ENCODE measurements at regions not wholly inside any gene's neighbourhood (a gene's known extent, or its start where the extent isn't known, plus 50 kb on each side); places are given as distances from the start of the nearest gene placed in this dataset.
"Not testable (repeated sequence)": the region's sequence is repeated elsewhere in the genome, so short reads cannot be mapped to it uniquely, and the experiment has no call there.

DNA sequence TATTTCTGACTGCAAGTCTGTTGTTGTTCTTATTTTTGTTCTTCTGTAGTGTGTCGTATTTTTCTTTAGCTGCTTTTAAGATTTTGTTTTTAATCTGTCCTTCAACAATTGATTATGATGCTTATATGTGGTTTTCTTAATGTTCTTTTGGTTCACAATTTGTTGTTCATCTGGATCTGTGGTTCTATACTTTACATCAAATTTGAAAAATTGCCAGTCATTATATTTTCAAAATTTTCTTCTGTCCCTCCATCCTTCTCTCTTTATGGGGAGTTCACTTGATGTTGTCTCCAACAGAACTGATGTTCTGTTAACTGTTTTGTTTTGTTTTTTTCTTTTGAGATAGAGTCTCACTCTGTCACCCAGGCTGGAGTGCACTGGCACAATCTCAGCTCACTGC lies 378.5 kb upstream of the CD180 start:
- Histone ChIP-seq H3K4me3 (ENCODE audit: low read depth in 1 of 5, low read length in 5 of 5) (no peak overlapping the region), H3K9me3 (ENCODE audit: control insufficient read depth in 5 of 5, low read length in 5 of 5) (peaks cover 0 to 11% (median 5%) of the 10 kb centered on the region in 5 donors), H3K36me3 (ENCODE audit: control insufficient read depth in 5 of 5, insufficient read depth in 5 of 5, low read length in 5 of 5) (no peaks in the 10 kb centered on the region), H3K9ac (ENCODE audit: low read length in 5 of 5) (no peak overlapping the region), H3K27me3 (ENCODE audit: control insufficient read depth in 5 of 5, insufficient read depth in 4 of 5, low read length in 5 of 5) (no peaks in the 10 kb centered on the region), H3K27ac (ENCODE audit: low read depth, low read length) (no peak overlapping the region), H3K4me1 (ENCODE audit: control insufficient read depth in 5 of 5, insufficient read depth in 5 of 5, low read length in 5 of 5) (no peaks in the 10 kb centered on the region)

DNA sequence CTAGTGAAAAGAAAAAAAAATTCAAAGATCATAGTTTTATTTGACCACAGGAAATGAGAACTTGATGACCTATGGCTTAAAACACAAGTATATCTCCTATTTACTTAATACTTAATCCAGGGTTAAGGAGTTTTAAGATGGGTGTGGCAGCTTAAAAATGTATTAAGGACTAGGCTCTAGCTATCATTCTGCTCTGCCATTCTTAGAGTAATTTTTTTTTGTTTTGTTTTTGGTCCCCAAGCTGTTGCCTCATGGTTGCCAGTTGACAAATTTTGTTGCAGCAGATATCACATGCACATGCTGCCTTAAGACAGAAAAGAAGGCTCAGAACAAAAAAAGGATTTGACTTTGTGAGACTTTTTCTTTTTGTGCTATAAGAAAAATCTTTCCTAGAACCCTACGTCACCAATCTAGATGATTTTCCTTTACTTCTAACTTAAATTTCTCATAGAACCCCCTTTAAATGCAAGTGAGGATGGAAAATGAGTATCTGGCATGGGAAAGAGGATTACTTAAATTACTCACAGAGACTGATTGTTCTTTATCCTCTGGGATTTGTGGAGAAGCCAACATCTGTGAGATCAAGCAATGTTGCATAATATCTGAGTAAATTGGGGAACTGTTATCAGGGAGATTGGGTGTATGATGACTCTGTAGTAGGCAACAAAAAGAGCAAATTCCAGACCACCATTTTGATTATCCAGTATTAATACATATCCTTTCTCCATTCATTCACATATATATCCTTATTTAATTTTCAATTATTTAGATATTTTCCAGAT lies 364.7 kb upstream of the CD180 start:
- no peaks in the 10 kb centered on the region for H3K27me3 ChIP-seq (ENCODE audit: control insufficient read depth in 5 of 5, insufficient read depth in 4 of 5, low read length in 5 of 5)
- H3K9ac ChIP-seq (ENCODE audit: low read length in 5 of 5): no peak overlapping the region
- H3K4me1 ChIP-seq (ENCODE audit: control insufficient read depth in 5 of 5, insufficient read depth in 5 of 5, low read length in 5 of 5): no peaks in the 10 kb centered on the region
- H3K9me3 ChIP-seq (ENCODE audit: control insufficient read depth in 5 of 5, low read length in 5 of 5): peaks cover 2 to 11% (median 3%) of the 10 kb centered on the region in 5 donors
- H3K4me3 ChIP-seq (ENCODE audit: low read depth in 1 of 5, low read length in 5 of 5): no peak overlapping the region
- H3K36me3 ChIP-seq (ENCODE audit: control insufficient read depth in 5 of 5, insufficient read depth in 5 of 5, low read length in 5 of 5): no peaks in the 10 kb centered on the region
- H3K27ac ChIP-seq (ENCODE audit: low read depth, low read length): no peak overlapping the region

DNA sequence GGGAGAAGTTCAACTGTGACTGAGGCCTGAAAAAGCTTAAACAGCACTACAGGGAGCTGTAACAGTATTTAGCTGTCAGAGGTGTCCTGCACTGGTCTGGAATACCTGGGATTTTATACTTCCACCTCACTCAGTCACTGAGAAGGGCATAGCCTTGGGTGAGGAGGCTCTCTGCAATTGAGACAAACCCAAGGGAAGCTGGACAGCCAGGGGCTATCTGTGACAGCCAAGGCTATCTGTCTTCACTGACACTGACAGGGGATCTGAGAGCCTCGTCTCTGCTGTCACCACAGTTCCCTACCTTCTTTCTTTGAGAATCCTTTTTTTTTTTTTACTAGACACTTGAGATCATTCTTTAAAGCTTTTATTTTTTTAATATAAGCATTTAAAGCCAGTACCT lies 356.2 kb upstream of the CD180 start:
- H3K36me3 ChIP-seq (ENCODE audit: control insufficient read depth in 5 of 5, insufficient read depth in 5 of 5, low read length in 5 of 5): no peaks in the 10 kb centered on the region
- H3K9ac ChIP-seq (ENCODE audit: low read length in 5 of 5): no peak overlapping the region
- H3K9me3 ChIP-seq (ENCODE audit: control insufficient read depth in 5 of 5, low read length in 5 of 5): no peaks in the 10 kb centered on the region
- H3K27ac ChIP-seq (ENCODE audit: low read depth, low read length): no peak overlapping the region
- no peaks in the 10 kb centered on the region for H3K27me3 ChIP-seq (ENCODE audit: control insufficient read depth in 5 of 5, insufficient read depth in 4 of 5, low read length in 5 of 5)
- no peak overlapping the region for H3K4me3 ChIP-seq (ENCODE audit: low read depth in 1 of 5, low read length in 5 of 5)
- no peaks in the 10 kb centered on the region for H3K4me1 ChIP-seq (ENCODE audit: control insufficient read depth in 5 of 5, insufficient read depth in 5 of 5, low read length in 5 of 5)

DNA sequence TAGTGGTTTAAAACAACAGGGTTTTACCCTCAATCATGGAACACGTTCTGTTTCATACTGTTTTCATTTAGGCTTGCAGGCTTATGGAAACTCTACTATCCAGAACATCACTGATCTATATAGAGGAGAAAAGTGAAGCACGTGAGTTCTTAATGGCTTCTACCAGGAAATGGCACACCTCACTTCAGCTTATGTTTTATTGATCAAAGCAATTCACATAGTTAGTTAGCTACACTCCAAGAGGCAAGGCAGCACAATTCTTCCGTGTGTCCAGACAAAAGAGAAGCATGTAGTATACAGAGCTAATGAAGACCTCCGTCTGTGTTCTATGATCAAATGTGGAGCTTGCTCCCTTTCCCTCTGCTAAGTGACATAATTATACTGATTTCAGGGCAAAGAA lies 353.3 kb upstream of the CD180 start:
- H3K9ac ChIP-seq (ENCODE audit: low read length in 5 of 5): no peak overlapping the region
- no peaks in the 10 kb centered on the region for H3K36me3 ChIP-seq (ENCODE audit: control insufficient read depth in 5 of 5, insufficient read depth in 5 of 5, low read length in 5 of 5)
- H3K4me3 ChIP-seq (ENCODE audit: low read depth in 1 of 5, low read length in 5 of 5): no peak overlapping the region
- H3K9me3 ChIP-seq (ENCODE audit: control insufficient read depth in 5 of 5, low read length in 5 of 5): no peaks in the 10 kb centered on the region
- no peaks in the 10 kb centered on the region for H3K4me1 ChIP-seq (ENCODE audit: control insufficient read depth in 5 of 5, insufficient read depth in 5 of 5, low read length in 5 of 5)
- H3K27ac ChIP-seq (ENCODE audit: low read depth, low read length): no peak overlapping the region
- H3K27me3 ChIP-seq (ENCODE audit: control insufficient read depth in 5 of 5, insufficient read depth in 4 of 5, low read length in 5 of 5): no peaks in the 10 kb centered on the region

DNA sequence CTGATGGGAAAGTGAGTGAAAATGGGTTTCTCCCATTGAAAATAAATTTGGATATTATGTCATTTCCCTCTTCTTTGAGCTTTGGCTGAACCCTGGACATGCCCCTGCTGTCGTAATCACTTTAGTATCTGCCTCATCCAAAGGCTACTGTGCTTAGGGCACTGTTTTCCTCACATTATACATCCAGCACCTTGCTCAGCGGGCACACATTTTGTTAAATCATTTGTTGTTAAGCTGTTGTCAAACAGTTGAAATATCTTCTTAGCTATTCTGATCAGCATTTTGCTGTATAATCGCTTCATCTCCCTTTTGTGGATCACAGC lies 352.7 kb upstream of the CD180 start:
- Histone ChIP-seq H3K4me3 (ENCODE audit: low read depth in 1 of 5, low read length in 5 of 5) (no peak overlapping the region), H3K4me1 (ENCODE audit: control insufficient read depth in 5 of 5, insufficient read depth in 5 of 5, low read length in 5 of 5) (no peaks in the 10 kb centered on the region), H3K9ac (ENCODE audit: low read length in 5 of 5) (no peak overlapping the region), H3K36me3 (ENCODE audit: control insufficient read depth in 5 of 5, insufficient read depth in 5 of 5, low read length in 5 of 5) (no peaks in the 10 kb centered on the region), H3K27ac (ENCODE audit: low read depth, low read length) (no peak overlapping the region), H3K9me3 (ENCODE audit: control insufficient read depth in 5 of 5, low read length in 5 of 5) (no peaks in the 10 kb centered on the region), H3K27me3 (ENCODE audit: control insufficient read depth in 5 of 5, insufficient read depth in 4 of 5, low read length in 5 of 5) (no peaks in the 10 kb centered on the region)

DNA sequence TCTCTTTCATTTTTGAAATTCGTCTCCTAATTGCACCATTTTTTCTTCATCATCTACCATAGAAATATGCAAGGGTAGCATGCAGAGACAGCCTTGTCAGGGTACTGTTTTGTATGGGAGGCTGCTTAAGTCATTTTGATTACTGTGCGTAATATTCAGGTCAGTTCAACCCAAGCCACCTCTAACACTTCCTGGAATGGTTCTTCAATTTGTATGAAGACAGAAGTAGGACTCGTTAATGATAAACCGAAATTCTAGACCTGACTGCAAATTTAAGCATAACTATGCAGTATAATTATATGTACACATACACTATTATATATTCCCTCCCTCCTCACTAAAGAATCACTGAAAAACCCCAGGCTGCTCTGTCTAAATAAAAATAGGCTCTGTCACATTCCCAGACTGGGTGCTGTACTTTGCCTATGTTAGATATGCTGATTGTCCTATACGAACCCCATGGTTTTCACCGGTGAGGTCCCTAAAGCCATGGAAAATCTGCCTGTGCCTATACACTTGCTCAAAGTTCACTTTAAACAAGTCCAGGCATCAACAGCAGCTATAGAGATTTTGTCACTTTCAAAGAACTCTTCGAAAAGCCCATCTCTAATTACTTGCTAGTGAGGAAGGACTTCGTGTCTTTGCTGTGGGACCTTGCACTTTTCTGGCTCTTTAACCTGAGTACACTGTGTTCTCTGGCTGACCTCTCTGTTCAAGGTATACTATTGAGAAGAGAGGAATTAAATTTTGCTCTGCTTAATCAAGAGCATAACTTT lies 352.1 kb upstream of the CD180 start:
- H3K4me3 ChIP-seq (ENCODE audit: low read depth in 1 of 5, low read length in 5 of 5): no peak overlapping the region
- no peak overlapping the region for H3K27ac ChIP-seq (ENCODE audit: low read depth, low read length)

DNA sequence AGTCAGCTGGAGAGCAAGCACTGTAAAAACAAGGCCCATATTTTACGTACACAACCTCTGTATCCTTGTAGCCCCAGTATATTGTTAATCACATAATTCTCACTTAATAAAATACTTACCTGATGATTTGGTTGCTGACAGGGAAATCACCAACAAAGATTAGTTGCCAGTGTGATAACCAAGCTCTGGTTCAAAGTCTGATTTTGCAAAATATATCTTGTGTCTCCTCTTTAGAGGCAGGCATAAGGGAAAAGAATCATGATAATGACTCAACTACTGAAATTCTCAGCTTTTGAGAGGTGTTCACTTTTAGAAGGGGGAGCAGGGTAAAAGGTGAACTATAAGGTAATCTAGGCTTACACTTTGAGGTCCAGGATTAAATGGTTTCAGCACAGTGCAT lies 351.1 kb upstream of the CD180 start:
- Histone ChIP-seq H3K4me3 (ENCODE audit: low read depth in 1 of 5, low read length in 5 of 5) (no peak overlapping the region), H3K27ac (ENCODE audit: low read depth, low read length) (no peak overlapping the region), H3K9ac (ENCODE audit: low read length in 5 of 5) (no peak overlapping the region), H3K36me3 (ENCODE audit: control insufficient read depth in 5 of 5, insufficient read depth in 5 of 5, low read length in 5 of 5) (no peaks in the 10 kb centered on the region), H3K9me3 (ENCODE audit: control insufficient read depth in 5 of 5, low read length in 5 of 5) (no peaks in the 10 kb centered on the region), H3K4me1 (ENCODE audit: control insufficient read depth in 5 of 5, insufficient read depth in 5 of 5, low read length in 5 of 5) (peaks cover 0 to 7% (median 0%) of the 10 kb centered on the region in 5 donors), H3K27me3 (ENCODE audit: control insufficient read depth in 5 of 5, insufficient read depth in 4 of 5, low read length in 5 of 5) (no peaks in the 10 kb centered on the region)

More for the DNA sequence above, 352.1 kb upstream of the CD180 start:
- Histone ChIP-seq H3K36me3 (ENCODE audit: control insufficient read depth in 5 of 5, insufficient read depth in 5 of 5, low read length in 5 of 5) (no peaks in the 10 kb centered on the region), H3K9me3 (ENCODE audit: control insufficient read depth in 5 of 5, low read length in 5 of 5) (no peaks in the 10 kb centered on the region), H3K9ac (ENCODE audit: low read length in 5 of 5) (no peak overlapping the region), H3K4me1 (ENCODE audit: control insufficient read depth in 5 of 5, insufficient read depth in 5 of 5, low read length in 5 of 5) (peaks cover 0 to 2% (median 0%) of the 10 kb centered on the region in 5 donors), H3K27me3 (ENCODE audit: control insufficient read depth in 5 of 5, insufficient read depth in 4 of 5, low read length in 5 of 5) (no peaks in the 10 kb centered on the region)

DNA sequence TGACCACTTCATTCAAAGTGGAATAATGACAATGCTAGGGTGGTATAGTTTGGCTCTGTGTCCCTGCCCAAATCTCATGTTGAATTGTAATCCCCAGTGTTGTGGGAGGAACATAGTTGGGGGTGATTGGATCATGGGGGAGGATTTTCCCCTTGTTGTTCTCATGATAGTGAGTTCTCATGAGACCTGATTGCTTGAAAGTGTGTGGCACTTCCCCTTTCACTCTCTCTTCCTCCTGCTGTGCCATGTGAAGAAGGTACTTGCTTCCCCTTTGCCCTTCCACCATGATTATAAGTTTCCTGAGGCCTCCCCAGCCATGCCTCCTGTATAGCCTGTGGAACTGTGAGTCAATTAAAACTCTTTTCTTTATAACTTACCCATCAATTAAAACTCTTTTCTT lies 348.3 kb upstream of the CD180 start:
- not testable (repeated sequence) for H3K27ac ChIP-seq (ENCODE audit: low read depth, low read length); H3K36me3 ChIP-seq (ENCODE audit: control insufficient read depth in 5 of 5, insufficient read depth in 5 of 5, low read length in 5 of 5); H3K27me3 ChIP-seq (ENCODE audit: control insufficient read depth in 5 of 5, insufficient read depth in 4 of 5, low read length in 5 of 5); H3K4me1 ChIP-seq (ENCODE audit: control insufficient read depth in 5 of 5, insufficient read depth in 5 of 5, low read length in 5 of 5); H3K4me3 ChIP-seq (ENCODE audit: low read depth in 1 of 5, low read length in 5 of 5); H3K9ac ChIP-seq (ENCODE audit: low read length in 5 of 5); H3K9me3 ChIP-seq (ENCODE audit: control insufficient read depth in 5 of 5, low read length in 5 of 5)

DNA sequence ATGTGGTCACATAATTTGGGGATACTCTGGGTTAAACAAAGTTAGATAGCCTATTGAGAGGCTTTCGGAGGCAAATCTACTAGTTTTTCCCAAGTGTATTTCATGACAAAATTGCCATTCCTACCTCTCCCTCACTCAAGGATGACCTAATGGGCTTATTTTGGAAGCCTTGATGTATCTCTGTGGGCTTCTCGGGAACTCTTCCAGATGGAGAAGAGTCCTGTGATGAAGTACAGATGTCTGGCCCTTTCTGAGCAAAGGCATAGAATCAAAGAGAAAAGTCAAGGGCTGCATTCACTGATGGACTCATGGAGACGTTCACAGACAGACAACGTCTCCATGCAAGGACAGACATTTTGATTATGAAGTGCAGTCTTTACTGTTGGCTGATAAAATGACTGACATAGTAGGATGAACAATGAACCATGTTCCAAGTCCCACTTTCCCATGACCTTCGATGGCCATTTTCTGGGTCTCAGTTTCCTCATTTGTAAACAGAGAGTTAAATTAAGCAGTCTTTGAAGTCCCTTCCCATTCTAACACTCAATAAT lies 347.2 kb upstream of the CD180 start:
- no peaks in the 10 kb centered on the region for H3K27me3 ChIP-seq (ENCODE audit: control insufficient read depth in 5 of 5, insufficient read depth in 4 of 5, low read length in 5 of 5)

DNA sequence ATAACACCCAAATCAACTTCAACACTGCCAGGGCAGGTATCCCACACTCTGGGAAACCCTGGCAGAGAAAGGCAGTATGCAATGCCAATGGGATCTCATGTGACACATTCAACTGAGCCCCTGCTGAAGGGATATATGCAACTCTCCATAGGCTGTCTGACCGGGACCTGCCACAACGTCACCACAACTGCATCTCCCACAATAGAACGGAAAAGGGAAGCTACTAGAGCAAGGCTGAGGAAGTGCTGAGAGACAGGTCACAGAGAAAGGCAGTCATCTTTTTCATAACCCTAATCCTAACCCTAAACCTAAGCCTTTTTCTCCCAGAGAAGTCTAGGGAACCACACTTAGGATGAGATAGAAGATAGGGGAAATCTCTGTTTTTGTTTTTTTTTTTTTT lies 345.9 kb upstream of the CD180 start:
- Histone ChIP-seq H3K27me3 (ENCODE audit: control insufficient read depth in 5 of 5, insufficient read depth in 4 of 5, low read length in 5 of 5) (no peaks in the 10 kb centered on the region), H3K4me1 (ENCODE audit: control insufficient read depth in 5 of 5, insufficient read depth in 5 of 5, low read length in 5 of 5) (peaks cover 0 to 11% (median 3%) of the 10 kb centered on the region in 5 donors), H3K36me3 (ENCODE audit: control insufficient read depth in 5 of 5, insufficient read depth in 5 of 5, low read length in 5 of 5) (no peaks in the 10 kb centered on the region), H3K9me3 (ENCODE audit: control insufficient read depth in 5 of 5, low read length in 5 of 5) (no peaks in the 10 kb centered on the region), H3K4me3 (ENCODE audit: low read depth in 1 of 5, low read length in 5 of 5) (no peak overlapping the region), H3K9ac (ENCODE audit: low read length in 5 of 5) (no peak overlapping the region), H3K27ac (ENCODE audit: low read depth, low read length) (no peak overlapping the region)

More for the DNA sequence above, 347.2 kb upstream of the CD180 start:
- H3K4me3 ChIP-seq (ENCODE audit: low read depth in 1 of 5, low read length in 5 of 5): no peak overlapping the region
- H3K9ac ChIP-seq (ENCODE audit: low read length in 5 of 5): no peak overlapping the region
- H3K36me3 ChIP-seq (ENCODE audit: control insufficient read depth in 5 of 5, insufficient read depth in 5 of 5, low read length in 5 of 5): no peaks in the 10 kb centered on the region
- H3K4me1 ChIP-seq (ENCODE audit: control insufficient read depth in 5 of 5, insufficient read depth in 5 of 5, low read length in 5 of 5): peaks cover 0 to 7% (median 0%) of the 10 kb centered on the region in 5 donors
- no peaks in the 10 kb centered on the region for H3K9me3 ChIP-seq (ENCODE audit: control insufficient read depth in 5 of 5, low read length in 5 of 5)
- H3K27ac ChIP-seq (ENCODE audit: low read depth, low read length): no peak overlapping the region

Measured in subcutaneous abdominal adipose tissue (tissue), 5 donors.